HG03095 (cell line): ENCODE measurements at regions not wholly inside any gene's neighbourhood (a gene's known extent, or its start where the extent isn't known, plus 50 kb on each side); places are given as distances from the start of the nearest gene placed in this dataset.

Experiments used
- ATAC-seq: cut with Tn5 transposase; IDR thresholded peaks from one replicate; pipeline ENCODE4 v1.9.1; 2021; ENCODE audit warnings: moderate library complexity; ENCODE audit not compliant: unreplicated experiment

DNA sequence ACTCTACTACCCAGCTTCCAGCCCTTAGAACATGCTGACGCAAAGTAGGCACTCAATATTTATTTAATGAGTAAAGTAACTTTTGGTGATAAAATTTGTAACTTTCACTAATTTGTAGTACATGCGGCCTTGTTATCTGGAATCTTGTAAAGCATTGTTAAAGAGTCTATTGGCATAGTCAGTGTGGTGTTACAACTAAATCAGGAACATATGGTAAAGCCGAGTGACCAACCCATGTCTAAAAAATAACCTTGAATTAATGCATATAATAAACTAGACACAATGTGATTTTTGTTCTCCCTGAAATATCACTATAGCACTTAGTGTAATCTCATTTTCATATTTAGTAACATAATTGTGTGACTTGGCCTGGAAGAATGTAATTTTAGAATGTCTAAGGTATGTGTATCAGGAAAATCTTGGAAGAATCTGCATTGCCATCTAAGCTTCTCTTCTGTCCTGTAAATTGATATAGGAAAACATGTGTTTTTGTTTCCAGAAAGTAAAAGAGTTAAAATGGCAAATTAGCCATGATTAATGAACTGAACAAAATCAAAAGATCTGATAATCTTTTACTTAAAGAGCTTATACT is 256.7 kb upstream of the GNAI1 start:
- ATAC-seq: no peak

- ATAC-seq: no peak
Observed at GRCh38 chr7:79876848-79877252, 257.8 kb upstream of the GNAI1 start.

DNA sequence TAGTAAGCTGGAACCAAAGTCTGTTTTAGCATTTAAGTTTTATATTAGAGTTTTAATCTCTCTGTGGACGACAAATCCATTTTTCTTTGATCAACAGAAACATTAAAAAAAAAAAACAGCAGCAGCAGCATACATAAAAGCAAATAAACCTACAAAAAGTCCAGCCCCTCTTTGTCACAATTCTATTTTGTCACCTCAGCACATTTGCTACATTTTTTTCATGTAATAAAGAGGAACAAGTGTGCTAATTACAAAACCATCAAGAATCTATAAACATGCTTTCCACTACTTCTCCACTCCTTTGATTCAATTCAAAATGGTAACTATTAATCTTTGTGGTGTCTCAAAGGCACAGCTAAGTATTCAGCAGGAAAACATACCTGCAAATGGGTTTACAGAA is 259.8 kb upstream of the GNAI1 start:
- no peak for ATAC-seq

- no peak for ATAC-seq
Observed at GRCh38 chr7:79872176-79872575, 262.5 kb upstream of the GNAI1 start.

GRCh38 chr7:79868010-79868409 is 266.6 kb upstream of the GNAI1 start:
- ATAC-seq: no peak

DNA sequence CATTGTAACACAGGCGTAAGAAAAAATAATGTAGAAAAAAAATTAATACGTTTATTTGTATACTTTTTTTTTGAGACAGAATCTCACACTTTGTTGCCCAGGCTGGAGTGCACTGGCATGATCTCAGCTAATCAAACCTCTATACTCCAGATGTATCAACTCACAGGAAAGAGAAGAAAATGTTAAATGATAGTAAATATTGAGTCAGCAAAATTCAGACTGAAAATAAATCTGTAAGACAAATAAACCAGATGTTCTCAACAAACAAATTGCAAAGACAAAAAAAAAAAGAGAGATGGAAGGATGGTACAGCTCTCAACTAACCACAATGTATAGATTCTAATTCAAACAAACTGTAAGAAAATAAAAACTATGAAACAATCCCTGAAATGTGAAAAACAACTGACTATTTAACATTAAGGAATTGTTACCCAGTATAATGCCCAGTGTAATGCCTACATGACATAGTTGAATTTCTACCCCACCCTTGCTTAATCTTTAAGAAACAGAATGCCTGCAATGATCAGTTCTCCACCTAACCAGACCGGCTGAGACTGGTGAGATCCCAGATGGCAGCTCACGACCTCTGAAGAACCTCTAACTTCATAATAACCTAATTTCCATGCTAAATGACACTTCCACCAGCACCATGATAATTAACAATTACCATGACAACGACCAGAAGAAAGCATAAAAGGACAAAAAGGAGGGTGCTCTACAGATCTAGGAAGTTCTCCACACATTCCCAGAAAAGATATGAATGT is 272.0 kb upstream of the GNAI1 start:
- no peak for ATAC-seq

DNA sequence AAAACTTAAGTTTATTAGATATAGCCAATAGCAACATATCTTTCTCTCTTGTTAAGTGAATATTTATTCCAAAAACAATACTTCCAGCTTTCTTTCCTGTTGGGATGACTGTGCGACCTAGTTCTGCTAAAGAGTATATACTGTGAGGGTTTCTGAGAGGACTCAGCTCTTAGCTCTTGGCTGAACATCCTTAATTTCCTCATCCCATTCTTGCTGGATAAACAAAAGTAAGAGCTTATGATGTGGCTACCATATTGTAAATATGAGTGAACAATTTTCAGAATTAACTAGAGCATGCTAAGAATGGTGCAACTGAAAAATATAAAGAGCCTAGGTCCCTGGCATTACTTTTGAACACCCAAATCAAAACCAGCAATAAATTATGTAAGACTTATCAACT is 279.5 kb upstream of the GNAI1 start:
- ATAC-seq: no peak

DNA sequence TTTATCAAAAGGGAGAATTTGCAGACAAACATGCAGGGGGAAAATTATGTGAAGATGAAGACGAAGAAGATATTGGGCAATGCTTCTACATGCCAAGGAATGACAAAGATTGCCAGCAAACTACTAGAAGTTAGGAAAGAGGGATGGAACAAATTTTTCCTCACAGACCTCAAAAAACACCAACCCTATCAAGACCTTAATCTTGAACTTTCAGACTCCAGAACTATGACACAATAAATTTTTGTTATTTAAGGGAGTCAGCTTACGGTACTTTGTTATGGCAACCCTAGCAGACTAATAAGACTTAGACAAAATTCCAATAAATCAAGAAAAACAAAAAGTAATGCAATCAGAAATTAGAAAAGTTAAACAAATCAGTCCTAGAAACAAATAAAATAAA is 280.0 kb upstream of the GNAI1 start:
- ATAC-seq: no peak

DNA sequence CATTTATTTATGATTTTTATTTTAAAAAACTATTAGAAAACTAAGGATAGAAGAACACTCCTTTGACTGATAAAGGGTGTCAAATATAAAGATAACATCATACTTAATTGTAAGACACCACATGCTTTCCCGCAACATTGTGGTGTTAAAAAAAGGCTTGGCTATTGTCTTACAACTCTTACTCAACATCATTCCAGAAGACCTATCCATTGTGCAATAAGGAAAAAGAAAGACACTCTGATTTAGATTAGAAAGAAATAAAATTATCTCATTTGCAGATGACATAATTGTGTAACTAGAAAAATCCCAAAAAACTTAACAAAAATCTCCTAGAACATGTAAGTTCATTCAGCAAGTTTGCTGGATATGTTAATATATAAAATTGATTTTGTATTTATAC is 296.7 kb upstream of the GNAI1 start:
- ATAC-seq: no peak

- no peak for ATAC-seq
Observed at GRCh38 chr7:79833616-79834015, 301.0 kb upstream of the GNAI1 start.

DNA sequence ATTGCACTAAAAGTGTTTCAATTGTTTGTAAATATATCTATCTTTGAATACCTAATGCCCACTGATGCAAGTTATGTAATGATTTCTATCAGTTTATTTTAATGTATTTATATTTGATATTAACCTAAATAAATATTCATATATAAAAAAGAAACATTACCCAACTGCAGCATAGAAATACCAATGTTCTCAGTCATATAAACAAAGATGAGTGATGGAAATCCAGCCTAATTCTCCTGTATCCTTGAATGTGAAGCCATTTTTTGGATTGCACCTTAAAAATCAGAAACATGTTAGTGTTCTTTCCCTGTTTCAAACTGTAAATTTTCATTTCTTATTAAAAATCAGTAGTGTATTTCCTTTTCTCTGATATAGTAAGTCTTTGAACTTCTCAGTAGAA is 305.8 kb upstream of the GNAI1 start:
- no peak for ATAC-seq

DNA sequence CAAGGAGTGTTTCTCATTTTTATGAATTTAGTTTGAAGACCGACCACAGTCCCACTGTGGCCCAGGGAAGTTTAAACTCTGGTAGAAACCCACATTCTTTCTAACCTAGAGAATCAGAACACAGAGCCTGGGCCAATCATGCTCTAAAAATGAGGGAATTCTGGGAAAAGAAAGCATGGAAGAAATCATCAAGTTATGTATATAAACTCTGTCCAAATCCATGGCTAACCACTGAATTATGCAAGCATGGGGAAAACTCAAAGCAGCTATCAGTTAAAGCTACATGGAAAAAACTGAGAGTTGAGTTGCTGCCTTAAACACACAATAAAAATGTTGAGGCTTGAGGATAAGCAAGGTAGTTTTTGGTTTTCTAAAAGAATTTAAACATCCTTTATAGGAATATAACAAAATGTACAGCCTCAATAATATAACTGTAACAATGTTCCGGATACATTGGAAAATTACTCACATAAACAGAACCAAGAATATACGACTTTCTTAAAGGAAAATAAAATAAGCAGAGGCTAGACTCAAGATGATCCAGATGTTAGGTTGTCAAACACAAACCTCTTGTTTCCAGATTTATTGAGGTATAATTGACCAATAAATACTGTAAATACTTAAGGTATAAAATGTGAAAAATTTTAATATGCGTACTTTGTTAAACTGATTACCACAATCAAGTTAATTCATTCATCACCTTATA is 311.2 kb upstream of the GNAI1 start:
- ATAC-seq: no peak

- ATAC-seq: no peak
Observed at GRCh38 chr7:79822620-79823240, 311.9 kb upstream of the GNAI1 start.

DNA sequence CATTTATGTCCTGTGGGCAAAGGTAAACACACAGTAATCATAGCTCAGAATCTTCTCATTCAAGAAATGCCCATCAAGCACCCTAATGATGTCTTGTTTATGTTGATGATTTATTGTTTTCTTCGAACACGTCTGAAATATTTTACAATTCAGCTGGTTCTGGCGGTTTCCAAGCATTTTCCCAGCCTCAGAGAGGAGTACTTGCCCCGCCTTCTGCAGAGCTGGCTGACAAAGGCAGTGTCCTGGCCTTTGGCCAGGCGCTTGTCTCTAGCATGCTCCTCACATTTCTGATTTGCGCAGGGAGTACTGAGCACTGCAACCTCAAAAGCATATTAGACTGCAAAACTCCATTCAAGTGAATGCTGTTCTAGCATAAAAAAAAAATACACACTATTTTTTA is 314.2 kb upstream of the GNAI1 start:
- ATAC-seq: no peak

GRCh38 chr7:79810916-79811315 is 323.7 kb upstream of the GNAI1 start:
- no peak for ATAC-seq

- ATAC-seq: no peak
Observed at GRCh38 chr7:79806161-79806734, 328.4 kb upstream of the GNAI1 start.

DNA sequence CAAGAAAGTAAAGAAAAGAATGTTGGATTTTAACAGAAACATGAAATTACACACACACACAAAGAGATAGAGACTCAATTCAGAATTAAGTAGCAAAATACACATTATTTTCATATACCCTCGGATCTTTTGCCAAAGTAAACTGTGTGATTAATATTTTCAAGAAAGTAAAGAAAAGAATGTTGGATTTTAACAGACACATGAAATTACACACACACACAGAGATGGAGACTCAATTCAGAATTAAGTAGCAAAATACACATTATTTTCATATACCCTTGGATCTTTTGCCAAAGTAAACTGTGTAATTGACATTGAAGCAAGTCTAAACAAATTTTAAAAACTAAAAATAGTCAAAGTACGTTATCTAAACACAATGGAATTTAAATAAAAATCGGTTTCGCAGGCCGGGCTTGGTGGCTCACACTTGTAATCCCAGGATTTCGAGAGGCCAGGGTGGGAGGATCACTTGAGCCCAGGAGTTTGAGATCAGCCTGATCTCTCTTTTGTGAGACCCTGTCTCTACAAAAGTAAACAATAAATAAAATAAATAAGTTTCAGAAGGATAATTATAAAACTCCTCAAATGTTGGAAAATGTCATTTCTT is 337.3 kb upstream of the MAGI2 start:
- no peak for ATAC-seq

GRCh38 chr7:79789584-79790345 is 336.3 kb upstream of the MAGI2 start:
- no peak for ATAC-seq

GRCh38 chr7:79787623-79788022 is 334.2 kb upstream of the MAGI2 start:
- no peak for ATAC-seq

DNA sequence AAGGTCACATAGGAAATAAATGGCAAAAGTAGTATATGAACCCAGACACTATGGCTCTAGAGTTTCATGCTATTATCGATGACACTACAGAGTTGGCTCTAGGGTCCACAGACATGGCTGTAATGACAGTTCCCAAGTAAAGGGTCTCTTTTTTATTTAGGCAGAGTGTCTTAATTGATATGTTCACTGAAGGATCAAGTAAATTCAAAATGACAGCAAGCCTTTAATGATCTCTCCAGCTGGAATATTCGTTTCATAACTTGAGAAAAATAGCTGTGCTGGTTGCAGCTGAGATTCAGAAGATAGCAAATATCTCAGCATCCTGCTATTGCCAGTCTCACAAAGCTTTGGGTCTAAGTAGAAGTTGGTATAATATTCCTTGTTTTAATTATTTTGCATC is 333.6 kb upstream of the MAGI2 start:
- ATAC-seq: no peak
